Astrocyte of the cerebellum (primary cell): ENCODE measurements at regions not wholly inside any gene's neighbourhood (a gene's known extent, or its start where the extent isn't known, plus 50 kb on each side); places are given as distances from the start of the nearest gene placed in this dataset.

Experiments used
- DNase-seq: peaks from one replicate; pipeline ENCODE4 v3.0.0-alpha.2; 2011; ENCODE audit warnings: low read depth
- H3K4me3 ChIP-seq: 2 replicates; pipeline ENCODE4 v1.5.1; 2011; ENCODE audit warnings: mild to moderate bottlenecking, low read depth, low read length, moderate library complexity
- in situ Hi-C: cut with HindIII; loops from 2 replicates; pipeline ENCODE4 v1.10.0; 2017; ENCODE audit warnings: low sequenced_read_pairs
- TF ChIP-seq, protein P1 (sequence below): IDR thresholded peaks from 2 replicates; pipeline ENCODE4 v1.5.1; 2012; ENCODE audit warnings: low read length, low read depth, moderate library complexity, mild to moderate bottlenecking; ENCODE audit errors: missing control alignments

- in situ Hi-C loops: no loop called here
- DNase-seq: no peak
- no peak overlapping the region for H3K4me3 ChIP-seq
- TF ChIP-seq, protein P1, sequence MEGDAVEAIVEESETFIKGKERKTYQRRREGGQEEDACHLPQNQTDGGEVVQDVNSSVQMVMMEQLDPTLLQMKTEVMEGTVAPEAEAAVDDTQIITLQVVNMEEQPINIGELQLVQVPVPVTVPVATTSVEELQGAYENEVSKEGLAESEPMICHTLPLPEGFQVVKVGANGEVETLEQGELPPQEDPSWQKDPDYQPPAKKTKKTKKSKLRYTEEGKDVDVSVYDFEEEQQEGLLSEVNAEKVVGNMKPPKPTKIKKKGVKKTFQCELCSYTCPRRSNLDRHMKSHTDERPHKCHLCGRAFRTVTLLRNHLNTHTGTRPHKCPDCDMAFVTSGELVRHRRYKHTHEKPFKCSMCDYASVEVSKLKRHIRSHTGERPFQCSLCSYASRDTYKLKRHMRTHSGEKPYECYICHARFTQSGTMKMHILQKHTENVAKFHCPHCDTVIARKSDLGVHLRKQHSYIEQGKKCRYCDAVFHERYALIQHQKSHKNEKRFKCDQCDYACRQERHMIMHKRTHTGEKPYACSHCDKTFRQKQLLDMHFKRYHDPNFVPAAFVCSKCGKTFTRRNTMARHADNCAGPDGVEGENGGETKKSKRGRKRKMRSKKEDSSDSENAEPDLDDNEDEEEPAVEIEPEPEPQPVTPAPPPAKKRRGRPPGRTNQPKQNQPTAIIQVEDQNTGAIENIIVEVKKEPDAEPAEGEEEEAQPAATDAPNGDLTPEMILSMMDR: no peak
Measured at GRCh38 chr12:125208942-125209341, 143.7 kb downstream of the AACS start.

DNA sequence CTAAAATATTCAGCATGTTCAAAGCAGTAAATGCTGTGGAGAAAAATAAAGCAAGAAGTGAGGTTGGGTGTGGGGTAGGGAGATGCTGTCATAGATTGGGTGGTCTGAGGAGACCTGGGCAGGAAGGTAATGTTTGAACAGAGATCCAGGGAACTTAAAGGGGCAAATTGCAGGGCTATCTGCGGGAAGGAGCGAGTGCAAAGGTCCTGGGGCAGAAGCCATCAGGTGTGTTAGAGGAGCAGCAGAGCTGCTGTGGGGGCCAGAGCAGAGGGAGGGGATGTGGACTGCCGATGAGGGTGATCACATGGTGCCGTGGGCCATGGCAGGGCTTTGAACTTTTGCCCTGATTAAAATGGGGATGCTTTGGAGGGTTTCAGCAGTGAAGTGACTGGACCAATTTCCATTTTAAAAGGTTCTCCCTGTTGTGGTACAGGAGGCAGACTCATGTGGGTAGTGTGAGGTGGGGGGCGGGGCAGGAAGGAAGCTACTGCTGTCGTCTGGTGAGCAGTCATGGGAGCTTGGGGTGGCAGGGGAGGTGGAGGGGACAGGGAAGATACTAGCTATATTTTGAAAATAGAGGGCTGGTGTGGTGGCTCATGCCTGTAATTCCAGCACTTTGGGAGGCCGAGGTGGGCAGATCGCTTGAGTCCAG lies 145.0 kb downstream of the AACS start:
- in situ Hi-C loops: no loop called here
- no peak overlapping the region for H3K4me3 ChIP-seq
- no peak for DNase-seq
- TF ChIP-seq, protein P1: no peak

GRCh38 chr12:125211464-125211863 lies 146.2 kb downstream of the AACS start:
- in situ Hi-C loops: no loop called here
- TF ChIP-seq, protein P1: no peak
- no peak for DNase-seq
- H3K4me3 ChIP-seq: no peak overlapping the region

DNA sequence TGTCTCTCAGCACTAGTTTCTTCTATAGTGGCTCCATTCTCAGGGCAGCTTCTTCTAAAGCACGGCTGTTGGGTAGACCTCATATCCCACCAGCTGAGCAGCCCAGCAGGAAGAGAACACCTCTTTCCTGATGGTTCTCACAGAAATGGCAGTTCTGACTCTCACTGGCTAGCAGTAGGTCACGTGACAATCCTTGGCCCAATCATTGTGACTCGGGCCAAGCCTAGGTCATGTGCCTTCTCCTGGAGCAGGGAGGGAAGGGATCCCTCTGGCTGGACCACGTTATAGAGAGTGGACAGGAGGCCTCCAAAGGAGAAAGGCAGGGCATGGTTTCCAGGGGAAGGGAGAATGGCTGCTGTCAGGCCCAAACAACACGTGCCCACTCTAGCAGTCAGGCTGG lies 149.1 kb downstream of the AACS start:
- DNase-seq: no peak
- H3K4me3 ChIP-seq: no peak overlapping the region
- in situ Hi-C loops: no loop called here
- TF ChIP-seq, protein P1: no peak

- in situ Hi-C loops: no loop called here
- no peak overlapping the region for H3K4me3 ChIP-seq
- TF ChIP-seq, protein P1: no peak
- DNase-seq: no peak
Measured at GRCh38 chr12:125216756-125217155, 151.5 kb downstream of the AACS start.

DNA sequence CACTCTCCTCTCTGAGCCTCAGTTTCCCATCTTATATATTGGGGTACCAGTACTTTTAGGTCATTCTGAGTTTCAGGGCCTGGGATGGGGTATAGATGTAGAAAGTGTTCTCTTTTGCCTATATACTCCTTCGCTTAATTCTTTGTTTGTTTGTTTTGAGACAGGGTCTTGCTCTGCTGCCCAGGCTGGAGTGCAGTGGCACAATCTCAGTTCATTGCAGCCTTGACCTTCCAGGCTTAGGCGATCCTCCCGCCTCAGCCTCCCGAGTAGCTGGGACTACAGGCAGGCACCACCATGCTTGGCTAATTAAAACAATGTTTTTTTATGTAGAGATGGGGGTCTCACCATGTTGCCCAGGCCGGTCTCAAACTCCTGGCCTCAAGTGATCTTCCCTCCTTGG lies 152.1 kb downstream of the AACS start:
- in situ Hi-C loops: no loop called here
- DNase-seq: no peak
- TF ChIP-seq, protein P1: no peak

GRCh38 chr12:125218952-125219351 lies 153.7 kb downstream of the AACS start:
- H3K4me3 ChIP-seq: no peak overlapping the region
- TF ChIP-seq, protein P1: no peak
- in situ Hi-C loops: no loop called here
- DNase-seq: no peak

More for the DNA sequence above, 152.1 kb downstream of the AACS start:
- no peak overlapping the region for H3K4me3 ChIP-seq
